Mesendoderm (in vitro differentiated cells): ENCODE measurements at regions not wholly inside any gene's neighbourhood (a gene's known extent, or its start where the extent isn't known, plus 50 kb on each side); places are given as distances from the start of the nearest gene placed in this dataset.

Experiments used
- DNase-seq: peaks from one replicate; pipeline ENCODE4 v3.0.0; 2013
- H2AK5ac ChIP-seq: 2 replicates; pipeline ENCODE4 v1.6.1; 2013; ENCODE audit warnings: low read length, inconsistent platforms
- H2BK120ac ChIP-seq: 2 replicates; pipeline ENCODE4 v1.6.1; 2013; ENCODE audit warnings: low read depth, mild to moderate bottlenecking, low read length, moderate library complexity, mixed read lengths
- H2BK15ac ChIP-seq: replicated peaks from 2 replicates; pipeline ENCODE4 v1.6.1; 2013; ENCODE audit warnings: low read depth, mild to moderate bottlenecking, moderate library complexity
- H2BK5ac ChIP-seq: 2 replicates; pipeline ENCODE4 v1.6.1; 2013; ENCODE audit warnings: low read length, inconsistent platforms
- H3K18ac ChIP-seq: 2 replicates; pipeline ENCODE4 v1.6.1; 2013; ENCODE audit warnings: mild to moderate bottlenecking, low read length, mixed read lengths
- H3K23ac ChIP-seq: one replicate; pipeline ENCODE4 v1.6.1; 2013; ENCODE audit warnings: low read length
- H3K27ac ChIP-seq: 2 replicates; pipeline ENCODE4 v1.5.1; 2013; ENCODE audit warnings: low read depth, mild to moderate bottlenecking, inconsistent platforms, low read length, moderate library complexity
- H3K27me3 ChIP-seq: 2 replicates; pipeline ENCODE4 v1.6.1; 2013; ENCODE audit warnings: low read length, control low read depth, mild to moderate bottlenecking, inconsistent platforms; ENCODE audit not compliant: insufficient read depth, poor library complexity
- H3K36me3 ChIP-seq: 2 replicates; pipeline ENCODE4 v1.6.1; 2013; ENCODE audit warnings: low read length, inconsistent platforms; ENCODE audit not compliant: control insufficient read depth, insufficient read depth
- H3K4ac ChIP-seq: one replicate; pipeline ENCODE4 v1.6.1; 2013; ENCODE audit warnings: low read depth, mild to moderate bottlenecking, low read length, moderate library complexity
- H3K4me1 ChIP-seq: 2 replicates; pipeline ENCODE4 v1.6.1; 2013; ENCODE audit warnings: low read depth, low read length, inconsistent platforms; ENCODE audit not compliant: control insufficient read depth
- H3K4me2 ChIP-seq: 2 replicates; pipeline ENCODE4 v1.6.1; 2013; ENCODE audit warnings: low read length
- H3K4me3 ChIP-seq: 2 replicates; pipeline ENCODE4 v1.5.1; 2013; ENCODE audit warnings: mild to moderate bottlenecking, low read length
- H3K56ac ChIP-seq: one replicate; pipeline ENCODE4 v1.6.1; 2013; ENCODE audit warnings: low read length
- H3K79me1 ChIP-seq: 2 replicates; pipeline ENCODE4 v1.6.1; 2013; ENCODE audit warnings: low read length, inconsistent platforms
- H3K79me2 ChIP-seq: 2 replicates; pipeline ENCODE4 v1.6.1; 2013; ENCODE audit warnings: mild to moderate bottlenecking, low read length; ENCODE audit not compliant: control insufficient read depth, insufficient read depth
- H3K9ac ChIP-seq: 2 replicates; pipeline ENCODE4 v1.6.1; 2013; ENCODE audit warnings: low read length, inconsistent platforms
- H4K5ac ChIP-seq: one replicate; pipeline ENCODE4 v1.6.1; 2013; ENCODE audit warnings: low read length
- H4K8ac ChIP-seq: one replicate; pipeline ENCODE4 v1.6.1; 2013; ENCODE audit warnings: low read depth, mild to moderate bottlenecking, control low read depth, low read length, moderate library complexity
- WGBS: extraction: QIAGEN DNeasy Blood & Tissue Kit; methylation state at CpG from one replicate; pipeline ENCODE4 v1.1.7; 2013; ENCODE audit warnings: low lambda C conversion rate, missing lambda C conversion rate; ENCODE audit not compliant: insufficient coverage; ENCODE audit errors: extremely low coverage; 5-methylcytosine and 5-hydroxymethylcytosine counted together

- Histone ChIP-seq H3K4me2 (no peak overlapping the region), H3K27ac (no peak overlapping the region), H3K18ac (no peak overlapping the region), H4K8ac (no peak overlapping the region), H2AK5ac (no peak overlapping the region), H3K4ac (no peak overlapping the region), H2BK120ac (no peak overlapping the region), H3K9ac (no peak overlapping the region), H3K56ac (no peak overlapping the region), H2BK15ac (no peak overlapping the region), H3K4me3 (no peak overlapping the region), H4K5ac (no peak overlapping the region), H3K36me3 (no peaks in the 10 kb centered on the region), H2BK5ac (no peak overlapping the region), H3K23ac (no peak overlapping the region), H3K4me1 (no peaks in the 10 kb centered on the region), H3K79me2 (no peaks in the 10 kb centered on the region), H3K27me3 (no peaks in the 10 kb centered on the region), H3K79me1 (no peaks in the 10 kb centered on the region)
- DNase-seq, result no peak
- no CpG with 5 or more reads among the region's 11 CpGs for WGBS
Measured at GRCh38 chr2:239609162-239609561, 208.3 kb upstream of the HDAC4 start.

- H3K4me3 ChIP-seq, result no peak overlapping the region
- H3K27me3 ChIP-seq, result no peaks in the 10 kb centered on the region
- no peaks in the 10 kb centered on the region for H3K4me1 ChIP-seq
Measured at GRCh38 chr2:239608723-239609122, 207.9 kb upstream of the HDAC4 start.

DNA sequence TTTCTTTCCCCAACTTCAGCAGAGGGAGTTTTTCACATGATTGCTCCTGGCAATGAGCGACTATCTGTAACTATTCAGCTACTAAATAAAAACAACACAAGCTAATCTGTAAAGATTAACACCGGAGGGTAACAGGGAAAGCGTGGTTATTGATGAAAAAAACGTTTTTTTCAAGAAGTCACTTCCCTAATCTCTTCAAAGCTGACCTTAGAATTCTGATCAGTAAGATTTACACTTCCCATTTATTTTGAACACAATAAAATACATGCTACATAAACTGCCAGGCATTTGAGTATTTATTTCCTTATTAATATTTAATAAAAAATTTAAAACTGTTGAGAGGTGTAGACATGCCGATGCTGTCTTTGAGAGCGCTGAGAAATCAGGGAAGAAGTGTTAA lies 207.4 kb upstream of the HDAC4 start:
- Histone ChIP-seq H3K4me3 (no peak overlapping the region), H4K5ac (no peak overlapping the region), H3K18ac (no peak overlapping the region), H3K36me3 (no peaks in the 10 kb centered on the region), H2BK15ac (no peak overlapping the region), H3K79me1 (no peaks in the 10 kb centered on the region), H2AK5ac (no peak overlapping the region), H2BK5ac (no peak overlapping the region), H3K27ac (no peak overlapping the region), H4K8ac (no peak overlapping the region), H3K23ac (no peak overlapping the region), H3K4me2 (no peak overlapping the region), H3K56ac (no peak overlapping the region), H3K4ac (no peak overlapping the region), H3K79me2 (no peaks in the 10 kb centered on the region), H3K27me3 (no peaks in the 10 kb centered on the region), H3K9ac (no peak overlapping the region), H3K4me1 (no peaks in the 10 kb centered on the region), H2BK120ac (no peak overlapping the region)
- whole genome bisulfite sequencing, result no CpG with 5 or more reads among the region's 6 CpGs
- no peak for DNase-seq

More at GRCh38 chr2:239608723-239609122, 207.9 kb upstream of the HDAC4 start:
- Histone ChIP-seq H3K18ac (no peak overlapping the region), H3K4me2 (no peak overlapping the region), H4K5ac (no peak overlapping the region), H3K27ac (no peak overlapping the region), H2BK5ac (no peak overlapping the region), H3K23ac (no peak overlapping the region), H2BK120ac (no peak overlapping the region), H2BK15ac (no peak overlapping the region), H3K56ac (no peak overlapping the region), H2AK5ac (no peak overlapping the region), H3K4ac (no peak overlapping the region), H3K9ac (no peak overlapping the region), H3K79me2 (no peaks in the 10 kb centered on the region), H4K8ac (no peak overlapping the region), H3K36me3 (no peaks in the 10 kb centered on the region), H3K79me1 (no peaks in the 10 kb centered on the region)
- DNase-seq, result no peak
- WGBS, result no CpG with 5 or more reads among the region's 16 CpGs

DNA sequence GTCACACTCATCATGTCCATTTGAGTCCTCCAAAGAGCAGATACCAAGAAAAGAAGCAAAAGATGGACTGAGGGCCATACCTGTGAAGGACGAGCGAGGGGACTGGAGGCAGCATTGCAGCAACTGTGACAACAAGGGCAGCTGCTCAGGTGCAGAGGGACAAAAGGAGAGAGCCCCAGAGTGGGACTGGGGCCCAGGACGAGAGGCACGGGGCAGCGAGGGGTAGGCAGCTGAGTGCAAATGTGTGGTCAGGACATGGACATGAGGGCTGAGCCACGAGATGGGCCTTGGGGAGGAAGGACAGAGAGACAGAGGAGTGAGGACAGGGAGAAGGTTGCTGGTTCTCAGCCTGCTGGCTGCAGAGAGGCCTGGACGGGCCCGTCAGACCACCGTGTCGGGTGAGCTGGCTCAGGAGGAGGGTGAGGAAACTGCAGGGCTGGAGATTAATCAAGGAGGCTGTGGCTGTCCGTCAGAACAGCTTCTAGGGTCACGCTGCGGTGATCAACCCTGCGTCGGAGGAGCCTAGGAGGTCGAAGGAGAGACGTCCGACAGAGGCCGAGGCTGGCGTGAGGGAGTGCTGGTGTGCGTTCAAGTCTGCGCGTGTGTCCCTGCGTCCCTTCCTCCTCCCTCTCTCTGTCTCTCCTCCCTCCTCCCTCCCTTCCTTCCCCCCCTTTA lies 206.8 kb upstream of the HDAC4 start:
- H2AK5ac ChIP-seq, result no peak overlapping the region
- no peak overlapping the region for H3K4ac ChIP-seq
- H3K27me3 ChIP-seq, result no peaks in the 10 kb centered on the region
- H3K27ac ChIP-seq, result no peak overlapping the region
- no peak overlapping the region for H3K23ac ChIP-seq
- no peak overlapping the region for H3K4me3 ChIP-seq
- H2BK15ac ChIP-seq, result no peak overlapping the region
- no CpG with 5 or more reads among the region's 24 CpGs for WGBS
- DNase-seq, result no peak
- no peak overlapping the region for H3K56ac ChIP-seq
- H2BK120ac ChIP-seq, result no peak overlapping the region
- no peaks in the 10 kb centered on the region for H3K4me1 ChIP-seq
- H3K79me2 ChIP-seq, result no peaks in the 10 kb centered on the region
- no peak overlapping the region for H4K8ac ChIP-seq
- no peak overlapping the region for H2BK5ac ChIP-seq
- no peak overlapping the region for H3K9ac ChIP-seq
- H3K36me3 ChIP-seq, result no peaks in the 10 kb centered on the region
- H3K18ac ChIP-seq, result no peak overlapping the region
- H3K4me2 ChIP-seq, result no peak overlapping the region
- no peaks in the 10 kb centered on the region for H3K79me1 ChIP-seq
- H4K5ac ChIP-seq, result no peak overlapping the region

GRCh38 chr2:239606741-239607516 lies 206.1 kb upstream of the HDAC4 start:
- Histone ChIP-seq H3K56ac (no peak overlapping the region), H3K18ac (no peak overlapping the region), H2BK15ac (no peak overlapping the region), H2AK5ac (no peak overlapping the region), H3K23ac (no peak overlapping the region), H2BK5ac (no peak overlapping the region), H3K79me1 (no peaks in the 10 kb centered on the region), H4K8ac (no peak overlapping the region), H3K79me2 (no peaks in the 10 kb centered on the region), H3K27ac (no peak overlapping the region), H3K9ac (no peak overlapping the region), H3K36me3 (no peaks in the 10 kb centered on the region), H3K4ac (no peak overlapping the region), H3K27me3 (no peaks in the 10 kb centered on the region), H4K5ac (no peak overlapping the region), H3K4me1 (no peaks in the 10 kb centered on the region), H2BK120ac (no peak overlapping the region), H3K4me2 (no peak overlapping the region), H3K4me3 (no peak overlapping the region)
- no CpG with 5 or more reads among the region's 7 CpGs for WGBS
- DNase-seq, result no peak
